ENCODE measurements at regions not wholly inside any gene's neighbourhood (a gene's known extent, or its start where the extent isn't known, plus 50 kb on each side); places are given as distances from the start of the nearest gene placed in this dataset.

GRCh38 chr18:57950542-57950941 is 93.5 kb upstream of the NEDD4L start:
- TF ChIP-seq CTCF (IDR thresholded peaks at IDR 0.05; ENCODE audit: extremely low read depth in 1 of 2, insufficient read depth in 1 of 2, low read depth in 1 of 2, low read length in 2 of 2): no peak
- no peak for TF ChIP-seq EZH2 (IDR thresholded peaks at IDR 0.05; ENCODE audit: borderline replicate concordance, low read depth, low read length, severe bottlenecking)
- no peak for TF ChIP-seq POLR2AphosphoS5 (IDR thresholded peaks at IDR 0.05; ENCODE audit: insufficient read depth, low read depth, low read length)
- no peak for TF ChIP-seq POLR2A (IDR thresholded peaks at IDR 0.05; ENCODE audit: low read depth, low read length)
- no peak for TF ChIP-seq MAX (IDR thresholded peaks at IDR 0.05; ENCODE audit: insufficient read depth, insufficient read length)
- no peak for TF ChIP-seq MYC (IDR thresholded peaks at IDR 0.05; ENCODE audit: low read depth, low read length)
- TF ChIP-seq GATA2 (IDR thresholded peaks at IDR 0.05; ENCODE audit: insufficient read depth, insufficient read length, low read depth, low read length): no peak

Measured in endothelial cell of umbilical vein (primary cell).